Endometrium (tissue), 2 donors: ENCODE measurements at regions not wholly inside any gene's neighbourhood (a gene's known extent, or its start where the extent isn't known, plus 50 kb on each side); places are given as distances from the start of the nearest gene placed in this dataset.
"Not testable (repeated sequence)": the region's sequence is repeated elsewhere in the genome, so short reads cannot be mapped to it uniquely, and the experiment has no call there.

Source experiments
- FAIRE-seq: peaks from 2 replicates; lab custom pipeline; 2012; peaks lifted over from hg19 to GRCh38; lab: Jason Lieb, UNC
- donor health status: control.
- donor health status: control.

DNA sequence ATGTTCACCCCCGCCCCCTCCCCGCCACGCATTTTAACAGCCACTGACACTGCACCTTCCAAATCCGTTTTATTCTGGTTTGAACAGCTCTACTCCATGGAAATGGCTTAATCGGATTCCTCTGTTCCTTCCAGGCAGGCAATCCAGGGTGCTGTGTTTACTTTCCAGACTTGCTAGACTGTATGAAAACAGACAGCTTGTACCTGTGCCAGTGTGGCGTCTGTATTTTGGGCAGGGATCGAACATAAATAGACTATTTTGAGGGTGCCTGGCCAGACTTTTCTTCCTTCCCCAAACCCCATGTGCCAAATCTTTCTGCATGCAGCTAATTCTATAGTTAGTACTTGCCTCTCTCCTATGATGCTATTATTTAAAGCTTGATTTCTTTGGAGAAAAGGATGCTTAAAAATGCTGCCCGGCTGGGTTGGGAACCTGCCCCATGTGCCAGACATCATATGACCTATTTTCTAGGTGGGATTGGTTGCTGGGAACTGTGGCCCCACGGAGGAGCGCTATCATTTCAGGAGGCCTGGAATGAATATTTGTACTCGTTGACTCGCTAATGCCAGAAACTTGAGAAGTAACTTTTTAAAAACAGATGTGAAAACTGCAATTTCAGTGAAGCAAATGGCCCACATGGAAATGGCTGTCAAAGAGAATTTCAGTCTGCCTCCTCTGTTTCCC lies 814.8 kb downstream of the BRD1 start:
- no peak for FAIRE-seq

DNA sequence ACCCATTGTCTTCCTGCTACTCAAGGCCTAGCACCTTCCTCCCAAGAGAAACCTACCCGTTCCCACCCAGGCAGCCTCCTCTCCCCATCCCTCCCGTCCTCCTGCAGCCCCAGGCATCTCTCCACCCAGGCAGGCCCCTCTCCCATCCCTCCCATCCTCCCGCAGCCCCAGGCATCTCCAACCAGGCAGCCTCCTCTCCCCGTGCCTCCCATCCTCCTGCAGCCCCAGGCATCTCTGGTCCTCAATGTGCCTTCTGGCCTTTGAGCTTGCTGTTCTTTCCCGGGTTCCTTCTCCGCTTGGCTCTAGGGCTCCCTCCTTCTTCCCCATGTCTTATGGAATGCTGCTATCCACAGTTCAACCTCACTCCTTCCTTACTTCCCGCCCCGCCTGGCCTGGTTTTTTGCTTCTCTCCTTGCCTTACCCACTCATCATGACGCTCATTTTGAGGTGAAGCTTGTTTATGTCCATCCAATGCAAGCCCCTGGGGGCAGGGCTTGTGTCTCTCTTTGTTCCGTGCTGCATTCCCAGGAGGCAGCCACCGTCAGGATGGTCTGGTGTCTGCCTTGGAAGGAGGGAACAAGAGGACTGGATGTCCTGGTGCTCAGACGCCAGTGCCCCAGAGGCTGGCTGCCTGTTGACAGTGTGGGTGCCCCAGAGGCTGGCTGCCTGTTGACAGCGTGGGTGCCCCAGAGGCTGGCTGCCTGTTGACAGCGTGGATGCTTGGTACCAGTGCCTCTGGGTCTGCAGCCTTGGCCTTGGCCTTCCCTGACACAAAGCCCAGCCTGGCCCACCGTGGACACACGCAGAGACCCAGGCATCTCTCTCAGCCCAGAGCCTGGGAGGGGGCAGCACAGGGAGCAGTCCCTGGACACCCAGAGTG lies 815.7 kb downstream of the BRD1 start:
- no peak for FAIRE-seq

- FAIRE-seq = no peak
Measured at GRCh38 chr22:49011379-49011768, 816.3 kb downstream of the BRD1 start.

DNA sequence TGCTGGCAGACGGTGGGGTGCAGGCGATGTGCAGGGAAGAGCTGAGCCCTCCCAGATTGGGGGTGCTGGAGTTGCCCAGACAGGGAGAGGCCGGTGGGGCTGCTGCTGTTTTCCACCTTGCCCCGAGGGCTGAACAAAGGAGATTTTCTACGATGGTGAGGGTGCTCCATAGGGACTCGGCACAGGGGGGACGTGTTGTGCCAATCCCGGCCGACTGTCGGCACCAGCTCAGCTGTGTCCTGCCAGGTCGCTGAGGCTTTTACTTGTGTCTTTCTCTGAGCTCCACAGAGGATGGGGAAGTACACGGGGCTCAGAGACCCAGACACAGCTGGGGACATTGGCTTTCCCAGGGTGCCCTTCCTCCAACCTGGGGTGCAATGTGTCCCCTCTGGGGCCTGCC lies 816.8 kb downstream of the BRD1 start:
- FAIRE-seq = no peak

- FAIRE-seq = no peak
Measured at GRCh38 chr22:49010070-49010863, 817.4 kb downstream of the BRD1 start.

DNA sequence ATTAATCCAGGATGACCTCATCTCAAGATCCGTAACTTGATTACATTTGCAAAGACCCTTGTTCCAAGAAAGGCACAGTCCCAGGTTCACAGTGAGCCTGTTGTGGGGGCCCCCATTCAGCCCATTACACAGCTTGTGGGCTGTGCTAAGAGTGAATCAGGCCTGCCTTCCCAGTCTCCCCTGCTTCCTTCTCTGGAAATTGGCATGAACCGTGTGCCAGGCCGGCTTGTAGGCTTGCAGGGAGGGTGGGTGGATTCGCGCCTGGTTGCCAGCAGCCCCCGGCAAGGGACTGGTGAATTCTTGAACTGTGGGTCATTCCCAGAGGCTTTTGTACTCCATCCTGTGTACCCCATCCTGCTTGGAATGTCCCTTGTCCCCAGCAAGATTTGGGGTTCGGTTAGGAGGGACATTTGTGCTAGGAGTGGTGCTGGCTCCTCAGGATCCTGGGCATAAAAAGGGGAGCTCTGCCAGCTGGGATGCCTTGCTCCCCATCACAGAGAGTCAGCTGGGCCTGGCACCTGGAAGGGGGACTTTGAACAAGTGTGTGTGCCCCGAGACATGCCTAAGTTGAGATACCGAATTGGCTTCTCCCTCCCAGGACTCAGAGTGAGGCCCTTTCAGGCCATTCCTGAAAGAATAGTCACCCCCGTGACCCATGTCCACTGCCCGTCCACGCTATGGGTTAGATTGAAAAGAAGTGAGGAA lies 818.2 kb downstream of the BRD1 start:
- FAIRE-seq = no peak

DNA sequence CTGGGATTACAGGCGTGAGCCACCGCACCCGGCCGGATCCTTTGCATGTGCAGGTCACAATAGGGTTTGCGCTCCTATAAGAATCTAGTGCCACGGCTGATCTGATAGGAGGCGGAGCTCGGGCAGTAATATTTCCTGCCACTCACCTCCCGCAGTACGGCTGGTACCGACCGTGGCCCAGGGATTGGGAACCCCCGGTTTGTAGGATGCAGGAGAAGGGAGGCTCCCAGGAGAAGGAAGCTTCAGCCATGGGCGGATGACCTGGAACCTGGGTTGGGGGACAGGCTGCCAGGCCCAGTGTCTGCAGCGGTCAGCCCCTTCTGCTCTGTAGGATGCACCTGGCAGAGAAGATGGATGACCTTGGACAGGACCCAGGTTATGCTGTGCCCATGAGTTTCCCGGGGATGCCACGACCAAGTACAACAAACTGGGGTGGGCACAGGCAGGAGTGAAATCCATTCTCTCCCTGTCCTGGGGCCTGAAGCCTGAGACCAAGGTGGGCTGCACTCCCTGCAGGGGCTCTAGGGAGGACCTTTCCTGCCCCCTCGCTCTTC lies 818.9 kb downstream of the BRD1 start:
- FAIRE-seq = no peak

DNA sequence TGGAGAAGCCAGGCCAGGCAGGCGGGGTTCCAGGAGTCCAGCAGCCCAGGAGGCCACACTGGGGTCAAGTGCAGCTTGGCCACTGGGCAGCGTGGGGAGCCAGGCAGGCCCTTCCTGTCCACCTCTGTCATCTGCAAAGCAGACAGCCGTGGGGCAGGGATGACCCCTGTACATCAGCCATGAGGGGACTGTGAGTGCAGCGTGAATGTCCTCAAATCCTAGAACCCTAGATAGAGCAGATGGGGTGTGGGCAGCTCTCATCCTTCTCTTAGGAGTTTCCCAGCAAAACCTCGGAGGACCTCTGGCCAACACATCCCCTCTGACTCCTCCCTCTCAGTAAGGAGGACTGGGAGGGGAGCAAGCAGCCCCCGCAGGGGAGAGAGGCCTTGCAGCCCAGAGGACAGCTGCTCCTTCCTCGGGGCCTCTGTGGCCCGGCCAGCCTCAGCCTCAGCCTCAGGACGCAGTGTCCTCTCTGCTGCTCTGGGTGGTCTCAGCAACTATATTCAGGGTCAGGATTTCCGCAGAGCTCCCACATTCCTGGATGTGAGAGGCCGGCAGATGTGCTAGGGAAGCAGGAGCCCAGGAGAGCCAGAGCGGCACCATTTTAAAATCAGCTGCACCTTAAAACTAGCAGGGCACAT lies 820.5 kb downstream of the BRD1 start:
- no peak for FAIRE-seq

DNA sequence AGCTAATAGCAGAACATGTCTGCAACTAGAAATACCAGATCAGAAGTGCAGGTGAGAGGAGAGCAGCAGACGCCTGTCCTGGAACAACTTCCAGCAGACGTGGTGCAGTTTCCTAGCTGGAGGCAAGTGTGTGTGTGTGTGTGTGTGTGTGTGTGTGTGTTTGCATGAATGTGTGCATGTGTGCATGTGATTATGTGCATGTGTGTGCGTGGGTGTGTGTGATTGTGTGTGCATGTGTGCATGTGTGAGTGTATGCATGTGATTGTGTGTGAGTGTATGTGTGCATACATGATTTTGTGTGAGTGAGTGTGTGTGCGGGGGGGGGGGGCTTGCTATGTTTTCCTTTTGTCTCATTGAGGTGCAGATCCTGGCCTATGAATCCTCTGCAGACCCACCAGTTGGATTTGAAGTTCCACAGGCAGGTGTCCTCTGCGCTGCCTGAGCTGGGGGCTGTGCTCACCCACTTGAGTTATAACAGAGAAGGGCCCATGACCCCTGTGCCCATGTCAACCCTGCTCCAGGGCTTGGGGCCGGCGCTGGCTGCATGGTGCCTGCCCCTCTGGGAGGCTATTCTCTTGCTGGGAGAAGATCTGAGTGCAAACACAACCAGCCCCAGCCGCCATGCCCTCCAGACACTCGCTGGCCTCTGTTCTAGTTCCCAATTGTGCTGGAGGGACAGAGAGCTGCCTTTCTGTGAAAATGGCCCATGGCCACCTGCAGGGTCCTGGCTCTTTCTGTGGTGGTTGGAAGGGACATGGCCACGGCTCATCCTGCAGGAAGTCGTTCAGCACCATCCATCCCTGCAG lies 821.3 kb downstream of the BRD1 start:
- no peak for FAIRE-seq

GRCh38 chr22:49005557-49005956 lies 822.1 kb downstream of the BRD1 start:
- FAIRE-seq = no peak

- no peak for FAIRE-seq
Measured at GRCh38 chr22:49004484-49005399, 822.9 kb downstream of the BRD1 start.

DNA sequence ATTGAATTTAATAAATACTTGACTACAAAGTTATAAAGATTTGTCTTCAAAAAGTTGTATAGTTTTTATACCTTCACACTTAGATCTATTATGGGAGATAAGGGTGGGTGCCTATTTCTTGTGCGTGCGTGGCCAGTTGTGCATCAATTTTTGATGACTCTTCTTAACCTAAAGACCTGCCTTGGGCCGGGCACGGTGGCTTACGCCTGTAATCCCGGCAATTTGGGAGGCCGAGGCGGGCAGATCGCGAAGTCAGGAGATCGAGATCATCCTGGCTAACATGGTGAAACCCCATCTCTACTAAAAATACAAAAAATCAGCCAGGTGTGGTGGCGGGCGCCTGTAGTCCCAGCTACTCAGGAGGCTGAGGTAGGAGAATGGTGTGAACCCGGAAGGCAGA lies 830.1 kb downstream of the BRD1 start:
- FAIRE-seq = not testable (repeated sequence)

DNA sequence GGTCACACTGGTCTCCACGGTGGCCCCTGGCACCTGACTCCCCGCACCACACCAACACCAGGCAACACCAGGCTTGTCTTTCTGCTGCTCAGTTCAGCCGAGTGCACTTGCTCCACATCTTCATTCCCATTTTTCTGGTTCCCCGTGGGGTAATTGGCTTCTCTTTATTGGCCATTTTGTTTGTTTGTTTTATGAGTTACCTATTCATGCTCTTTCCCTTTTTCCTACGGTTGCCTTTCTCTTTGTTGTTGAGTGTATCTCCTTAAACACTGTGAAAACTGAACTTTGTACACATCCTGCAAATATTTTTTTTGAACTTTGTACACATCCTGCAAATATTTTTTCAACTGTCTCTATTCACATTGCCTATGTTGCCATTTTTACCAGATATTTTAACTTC lies 834.0 kb downstream of the BRD1 start:
- no peak for FAIRE-seq

- FAIRE-seq = no peak
Measured at GRCh38 chr22:48984639-48985038, 843.0 kb downstream of the BRD1 start.

DNA sequence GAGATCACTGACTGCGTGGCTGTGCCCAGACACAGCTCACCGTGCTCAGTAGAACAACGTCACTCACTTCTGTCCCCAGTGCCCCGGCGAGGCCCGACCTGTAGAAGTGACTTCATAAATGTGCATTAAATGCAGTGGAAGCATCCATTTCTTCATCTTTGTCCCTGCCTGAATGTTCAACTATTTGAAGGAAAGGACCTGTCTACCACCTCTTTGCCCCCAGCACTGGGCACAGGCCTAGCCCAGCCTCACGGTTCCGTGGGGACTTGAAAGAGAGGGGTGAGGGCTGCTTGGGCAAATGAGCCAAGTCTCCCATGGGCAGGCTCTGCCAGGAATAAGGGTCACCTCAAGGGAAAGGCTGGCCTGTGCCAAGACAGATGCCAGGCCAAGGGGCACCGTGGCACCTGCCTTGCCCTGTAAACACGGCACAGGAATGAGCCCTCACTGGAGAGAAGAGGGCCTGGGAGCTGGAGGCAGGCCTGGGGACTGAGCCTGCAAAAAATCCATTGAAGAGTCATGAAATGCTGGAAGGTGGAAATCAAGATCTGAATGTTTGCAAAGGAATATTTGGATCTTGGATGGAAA lies 845.3 kb downstream of the BRD1 start:
- no peak for FAIRE-seq

GRCh38 chr22:48981371-48982061 lies 846.2 kb downstream of the BRD1 start:
- FAIRE-seq = no peak

GRCh38 chr22:48980918-48981317 lies 846.8 kb downstream of the BRD1 start:
- no peak for FAIRE-seq

GRCh38 chr22:48980409-48980808 lies 847.3 kb downstream of the BRD1 start:
- no peak for FAIRE-seq
